Brain microvascular endothelial cell (primary cell): ENCODE measurements at regions not wholly inside any gene's neighbourhood (a gene's known extent, or its start where the extent isn't known, plus 50 kb on each side); places are given as distances from the start of the nearest gene placed in this dataset.

Experiments used
- DNase-seq: peaks from one replicate; pipeline ENCODE4 v3.0.0-alpha.2; 2020
- H3K27ac ChIP-seq: fragments of 250-450 bp; sonication (Bioruptor Pico); 2 replicates; pipeline ENCODE4 v1.5.1; 2020; ENCODE audit warnings: mild to moderate bottlenecking, moderate library complexity
- H3K27me3 ChIP-seq: fragments of 250-450 bp; sonication (Bioruptor Pico); replicated peaks from 2 replicates; pipeline ENCODE4 v1.5.1; 2020; ENCODE audit warnings: mild to moderate bottlenecking
- H3K36me3 ChIP-seq: fragments of 250-450 bp; sonication (Bioruptor Pico); replicated peaks from 2 replicates; pipeline ENCODE4 v1.5.1; 2020; ENCODE audit warnings: mild to moderate bottlenecking
- H3K4me3 ChIP-seq: 2 replicates; pipeline ENCODE4 v1.5.1; 2011; ENCODE audit warnings: low read depth, mild to moderate bottlenecking, control low read depth, low read length, moderate library complexity
- CTCF ChIP-seq: IDR thresholded peaks from 2 replicates; pipeline ENCODE4 v1.5.1; 2011; ENCODE audit warnings: low read depth, mild to moderate bottlenecking, moderate library complexity, low read length, control low read depth, inconsistent platforms; ENCODE audit errors: missing control alignments
- in situ Hi-C: cut with HindIII; loops from 2 replicates; pipeline ENCODE4 v1.10.0; 2017; ENCODE audit warnings: low sequenced_read_pairs, low pct_ligation_motif_present

GRCh38 chr10:107942826-107943225 is 778.3 kb upstream of the SORCS1 start:
- no peaks in the 10 kb centered on the region for H3K36me3 ChIP-seq
- in situ Hi-C loops = no loop called here
- H3K4me3 ChIP-seq = no peak overlapping the region
- TF ChIP-seq CTCF = no peak
- no peak for DNase-seq
- H3K27me3 ChIP-seq = no peaks in the 10 kb centered on the region
- no peak overlapping the region for H3K27ac ChIP-seq

GRCh38 chr10:107933076-107933475 is 768.6 kb upstream of the SORCS1 start:
- no peaks in the 10 kb centered on the region for H3K36me3 ChIP-seq
- H3K27ac ChIP-seq = no peak overlapping the region
- TF ChIP-seq CTCF = no peak
- in situ Hi-C loops = no loop called here
- H3K4me3 ChIP-seq = no peak overlapping the region
- no peaks in the 10 kb centered on the region for H3K27me3 ChIP-seq
- no peak for DNase-seq

- TF ChIP-seq CTCF = no peak
- Histone ChIP-seq H3K4me3 (no peak overlapping the region), H3K36me3 (no peaks in the 10 kb centered on the region), H3K27ac (no peak overlapping the region), H3K27me3 (no peaks in the 10 kb centered on the region)
- in situ Hi-C loops = no loop called here
- no peak for DNase-seq
Observed at GRCh38 chr10:107931808-107932207, 767.3 kb upstream of the SORCS1 start.

- in situ Hi-C loops = no loop called here
- Histone ChIP-seq H3K36me3 (no peaks in the 10 kb centered on the region), H3K4me3 (no peak overlapping the region), H3K27ac (no peak overlapping the region), H3K27me3 (no peaks in the 10 kb centered on the region)
- DNase-seq = no peak
- no peak for TF ChIP-seq CTCF
Observed at GRCh38 chr10:107930037-107930436, 765.5 kb upstream of the SORCS1 start.

- H3K27me3 ChIP-seq = no peaks in the 10 kb centered on the region
- in situ Hi-C loops = no loop called here
- no peaks in the 10 kb centered on the region for H3K36me3 ChIP-seq
- no peak for DNase-seq
- H3K27ac ChIP-seq = no peak overlapping the region
- TF ChIP-seq CTCF = no peak
- no peak overlapping the region for H3K4me3 ChIP-seq
Observed at GRCh38 chr10:107924458-107924857, 760.0 kb upstream of the SORCS1 start.

- Histone ChIP-seq H3K36me3 (no peaks in the 10 kb centered on the region), H3K27me3 (no peaks in the 10 kb centered on the region), H3K27ac (no peak overlapping the region), H3K4me3 (no peak overlapping the region)
- in situ Hi-C loops = no loop called here
- no peak for DNase-seq
- TF ChIP-seq CTCF = no peak
Observed at GRCh38 chr10:107919626-107920235, 755.2 kb upstream of the SORCS1 start.
